ENCODE measurements at regions not wholly inside any gene's neighbourhood (a gene's known extent, or its start where the extent isn't known, plus 50 kb on each side); places are given as distances from the start of the nearest gene placed in this dataset.

- no peak for TF ChIP-seq CTCF (IDR thresholded peaks at IDR 0.05)
- TF ChIP-seq POLR2A (IDR thresholded peaks at IDR 0.05), result no peak
These were observed 95.9 kb upstream of the GALNTL6 start for GRCh38 chr4:171717231-171717741.

All from right lobe of liver (tissue), 4 donors.